HEK293T (cell line): ENCODE measurements at regions not wholly inside any gene's neighbourhood (a gene's known extent, or its start where the extent isn't known, plus 50 kb on each side); places are given as distances from the start of the nearest gene placed in this dataset.

Experiments
- ARNT ChIP-seq: fragments of 450-650 bp; IDR thresholded peaks from 2 replicates; pipeline ENCODE4 v1.6.1; 2017; ENCODE audit warnings: mild to moderate bottlenecking
- BHLHE40 ChIP-seq: fragments of 450-650 bp; IDR thresholded peaks from 2 replicates; pipeline ENCODE4 v1.6.1; 2016; ENCODE audit warnings: mild to moderate bottlenecking, moderate library complexity, borderline replicate concordance
- CTBP1 ChIP-seq: fragments of 450-650 bp; IDR thresholded peaks from 2 replicates; pipeline ENCODE4 v1.6.1; 2016; ENCODE audit warnings: borderline replicate concordance
- ELF4 ChIP-seq: fragments of 450-650 bp; IDR thresholded peaks from 2 replicates; pipeline ENCODE4 v1.6.1; 2017; ENCODE audit warnings: antibody characterized with exemption
- FOXA1 ChIP-seq: fragments of 450-650 bp; IDR thresholded peaks from 2 replicates; pipeline ENCODE4 v1.6.1; 2016; ENCODE audit warnings: mild to moderate bottlenecking
- FOXM1 ChIP-seq: fragments of 450-650 bp; IDR thresholded peaks from 2 replicates; pipeline ENCODE4 v1.6.1; 2017; ENCODE audit warnings: mild to moderate bottlenecking, borderline replicate concordance
- HDGF ChIP-seq: fragments of 450-650 bp; IDR thresholded peaks from 2 replicates; pipeline ENCODE4 v1.6.1; 2017; ENCODE audit warnings: antibody characterized with exemption, borderline replicate concordance
- L3MBTL2 ChIP-seq: fragments of 450-650 bp; conservative IDR thresholded peaks from 2 replicates; pipeline ENCODE4 v1.6.1; 2016; ENCODE audit warnings: mild to moderate bottlenecking
- LEF1 ChIP-seq: fragments of 450-650 bp; IDR thresholded peaks from 2 replicates; pipeline ENCODE4 v1.6.1; 2017; ENCODE audit warnings: mild to moderate bottlenecking, borderline replicate concordance
- NFRKB ChIP-seq: fragments of 450-650 bp; IDR thresholded peaks from 2 replicates; pipeline ENCODE4 v1.6.1; 2016; ENCODE audit warnings: mild to moderate bottlenecking, moderate library complexity
- SP1 ChIP-seq: fragments of 450-650 bp; IDR thresholded peaks from 2 replicates; pipeline ENCODE4 v1.6.1; 2017
- SUZ12 ChIP-seq: fragments of 450-650 bp; IDR thresholded peaks from 2 replicates; pipeline ENCODE4 v1.6.1; 2016; ENCODE audit warnings: mild to moderate bottlenecking
- ZNF384 ChIP-seq: fragments of 450-650 bp; IDR thresholded peaks from 2 replicates; pipeline ENCODE4 v1.6.1; 2016

- TF ChIP-seq SP1: no peak
- TF ChIP-seq ZNF384: no peak
- no peak for TF ChIP-seq ARNT
- no peak for TF ChIP-seq SUZ12
- TF ChIP-seq BHLHE40: no peak
- no peak for TF ChIP-seq FOXM1
- TF ChIP-seq NFRKB: no peak
- TF ChIP-seq FOXA1: no peak
- TF ChIP-seq CTBP1: no peak
- TF ChIP-seq L3MBTL2: no peak
- no peak for TF ChIP-seq HDGF
- no peak for TF ChIP-seq ELF4
- TF ChIP-seq LEF1: no peak
These were observed 133.2 kb upstream of the SVIL start for GRCh38 chr10:29767968-29768367.
